ENCODE measurements at regions not wholly inside any gene's neighbourhood (a gene's known extent, or its start where the extent isn't known, plus 50 kb on each side); places are given as distances from the start of the nearest gene placed in this dataset.

GRCh38 chr2:67922080-67922785, 140.6 kb downstream of the C1D start:
- H3K9me3 ChIP-seq (ENCODE audit: severe bottlenecking) = peaks cover 3% of the 10 kb centered on the region
- TF ChIP-seq, protein P1, sequence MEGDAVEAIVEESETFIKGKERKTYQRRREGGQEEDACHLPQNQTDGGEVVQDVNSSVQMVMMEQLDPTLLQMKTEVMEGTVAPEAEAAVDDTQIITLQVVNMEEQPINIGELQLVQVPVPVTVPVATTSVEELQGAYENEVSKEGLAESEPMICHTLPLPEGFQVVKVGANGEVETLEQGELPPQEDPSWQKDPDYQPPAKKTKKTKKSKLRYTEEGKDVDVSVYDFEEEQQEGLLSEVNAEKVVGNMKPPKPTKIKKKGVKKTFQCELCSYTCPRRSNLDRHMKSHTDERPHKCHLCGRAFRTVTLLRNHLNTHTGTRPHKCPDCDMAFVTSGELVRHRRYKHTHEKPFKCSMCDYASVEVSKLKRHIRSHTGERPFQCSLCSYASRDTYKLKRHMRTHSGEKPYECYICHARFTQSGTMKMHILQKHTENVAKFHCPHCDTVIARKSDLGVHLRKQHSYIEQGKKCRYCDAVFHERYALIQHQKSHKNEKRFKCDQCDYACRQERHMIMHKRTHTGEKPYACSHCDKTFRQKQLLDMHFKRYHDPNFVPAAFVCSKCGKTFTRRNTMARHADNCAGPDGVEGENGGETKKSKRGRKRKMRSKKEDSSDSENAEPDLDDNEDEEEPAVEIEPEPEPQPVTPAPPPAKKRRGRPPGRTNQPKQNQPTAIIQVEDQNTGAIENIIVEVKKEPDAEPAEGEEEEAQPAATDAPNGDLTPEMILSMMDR (IDR thresholded peaks at IDR 0.05; ENCODE audit: low read depth, low read length) = no peak
- peaks cover 6% of the 10 kb centered on the region for H3K27me3 ChIP-seq (ENCODE audit: insufficient read depth, low read depth, severe bottlenecking)
- no peak overlapping the region for H3K27ac ChIP-seq
- H3K36me3 ChIP-seq = no peaks in the 10 kb centered on the region
- no peak for DNase-seq
- no peak overlapping the region for H3K4me3 ChIP-seq (ENCODE audit: low read depth, low read length)

DNA sequence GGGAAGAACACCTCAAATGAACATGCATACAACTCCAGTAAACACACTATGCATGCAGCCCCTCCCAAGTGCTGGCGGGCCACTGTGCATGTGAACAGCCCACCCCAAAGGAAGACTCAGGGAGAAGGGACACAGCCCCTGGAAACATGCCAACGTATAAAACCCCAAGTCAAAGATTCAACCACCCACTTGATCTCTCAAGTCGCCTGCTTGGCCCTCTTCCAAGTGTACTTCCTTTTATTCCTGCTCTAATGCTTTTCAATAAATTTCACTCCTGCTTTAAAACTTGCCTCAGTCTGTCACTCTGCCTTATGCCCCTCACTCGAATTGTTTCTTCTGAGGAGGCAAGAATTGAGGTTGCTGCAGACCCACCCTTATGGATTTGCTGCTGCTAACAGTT, 139.1 kb downstream of the C1D start:
- peaks cover 3% of the 10 kb centered on the region for H3K9me3 ChIP-seq (ENCODE audit: severe bottlenecking)
- no peak overlapping the region for H3K27ac ChIP-seq
- TF ChIP-seq, protein P1 (IDR thresholded peaks at IDR 0.05; ENCODE audit: low read depth, low read length) = no peak
- H3K27me3 ChIP-seq (ENCODE audit: insufficient read depth, low read depth, severe bottlenecking) = peaks cover 20% of the 10 kb centered on the region
- H3K4me3 ChIP-seq (ENCODE audit: low read depth, low read length) = no peak overlapping the region
- no peaks in the 10 kb centered on the region for H3K36me3 ChIP-seq
- DNase-seq = no peak

DNA sequence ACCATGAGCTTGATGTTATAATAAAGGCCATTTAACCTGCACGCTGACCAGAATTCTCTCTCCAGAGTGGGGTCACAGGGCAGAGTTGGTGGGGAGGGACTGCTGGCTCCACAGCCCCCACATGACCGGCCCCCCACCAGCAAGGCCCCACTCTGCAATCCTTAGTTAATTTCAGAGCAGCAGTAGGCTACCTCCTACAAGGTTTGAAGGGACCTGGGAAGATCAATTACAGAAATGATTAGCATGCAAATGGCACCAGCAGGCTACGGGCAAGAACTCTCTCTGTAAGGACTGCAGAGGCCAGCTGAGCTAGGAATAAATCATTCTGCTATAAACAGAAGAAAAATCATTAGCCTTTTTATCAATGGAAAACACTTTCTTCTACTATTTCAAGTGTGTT, 135.3 kb downstream of the C1D start:
- Histone ChIP-seq H3K4me3 (ENCODE audit: low read depth, low read length) (no peak overlapping the region), H3K9me3 (ENCODE audit: severe bottlenecking) (no peaks in the 10 kb centered on the region), H3K27me3 (ENCODE audit: insufficient read depth, low read depth, severe bottlenecking) (peaks cover 24% of the 10 kb centered on the region), H3K36me3 (no peaks in the 10 kb centered on the region), H3K27ac (no peak overlapping the region)
- DNase-seq = no peak
- TF ChIP-seq, protein P1 (IDR thresholded peaks at IDR 0.05; ENCODE audit: low read depth, low read length) = no peak

DNA sequence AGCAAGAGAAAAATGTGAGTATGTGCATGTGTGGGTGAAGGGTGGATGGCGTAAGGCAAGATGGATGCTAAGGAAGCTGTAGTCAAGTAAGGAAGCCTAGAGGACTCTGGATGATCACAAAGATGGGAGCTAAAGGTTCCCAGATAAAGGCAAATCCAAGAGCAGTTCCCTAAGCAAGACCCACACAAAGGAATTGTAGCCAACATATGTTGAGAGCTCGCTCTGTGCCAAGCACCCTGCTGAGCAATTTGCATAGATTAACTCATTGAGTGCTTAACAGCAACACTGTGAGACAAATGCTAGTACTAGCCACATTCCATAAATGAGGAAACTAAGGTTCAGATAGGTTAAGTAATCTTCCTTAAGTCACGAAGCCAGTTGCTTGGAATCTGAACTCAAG, 132.6 kb downstream of the C1D start:
- H3K27ac ChIP-seq = no peak overlapping the region
- H3K4me3 ChIP-seq (ENCODE audit: low read depth, low read length) = no peak overlapping the region
- no peak for DNase-seq
- H3K27me3 ChIP-seq (ENCODE audit: insufficient read depth, low read depth, severe bottlenecking) = peaks cover 24% of the 10 kb centered on the region
- H3K36me3 ChIP-seq = no peaks in the 10 kb centered on the region
- TF ChIP-seq, protein P1 (IDR thresholded peaks at IDR 0.05; ENCODE audit: low read depth, low read length) = no peak
- H3K9me3 ChIP-seq (ENCODE audit: severe bottlenecking) = no peaks in the 10 kb centered on the region

DNA sequence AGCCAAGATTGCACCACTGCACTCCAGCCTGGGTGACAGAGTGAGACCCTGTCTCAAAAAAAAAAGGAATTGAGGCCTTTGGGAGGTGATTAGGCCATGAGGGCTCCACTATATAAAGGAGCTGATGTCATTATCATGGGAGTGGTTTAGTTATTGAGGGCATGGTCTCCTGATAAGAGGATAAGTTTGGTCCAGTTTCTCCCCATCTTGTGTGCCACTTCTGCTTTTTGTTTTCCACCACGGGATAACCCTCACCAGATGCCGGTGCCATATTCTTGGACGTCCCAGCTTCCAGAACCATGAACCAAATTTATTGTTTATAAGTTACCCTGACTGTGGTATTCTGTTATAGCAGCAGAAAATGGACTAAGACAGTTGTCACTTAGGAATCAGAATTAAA, 125.8 kb downstream of the C1D start:
- no peak overlapping the region for H3K27ac ChIP-seq
- no peak overlapping the region for H3K4me3 ChIP-seq (ENCODE audit: low read depth, low read length)
- no peaks in the 10 kb centered on the region for H3K36me3 ChIP-seq
- no peak for DNase-seq
- peaks cover 1% of the 10 kb centered on the region for H3K27me3 ChIP-seq (ENCODE audit: insufficient read depth, low read depth, severe bottlenecking)
- TF ChIP-seq, protein P1 (IDR thresholded peaks at IDR 0.05; ENCODE audit: low read depth, low read length) = no peak
- peaks cover 4% of the 10 kb centered on the region for H3K9me3 ChIP-seq (ENCODE audit: severe bottlenecking)

GRCh38 chr2:67938053-67938452, 124.8 kb downstream of the C1D start:
- no peak for DNase-seq
- Histone ChIP-seq H3K4me3 (ENCODE audit: low read depth, low read length) (no peak overlapping the region), H3K9me3 (ENCODE audit: severe bottlenecking) (peaks cover 4% of the 10 kb centered on the region), H3K27ac (no peak overlapping the region), H3K27me3 (ENCODE audit: insufficient read depth, low read depth, severe bottlenecking) (no peaks in the 10 kb centered on the region), H3K36me3 (no peaks in the 10 kb centered on the region)
- TF ChIP-seq, protein P1 (IDR thresholded peaks at IDR 0.05; ENCODE audit: low read depth, low read length) = no peak
